Loucy (cell line): ENCODE measurements at regions not wholly inside any gene's neighbourhood (a gene's known extent, or its start where the extent isn't known, plus 50 kb on each side); places are given as distances from the start of the nearest gene placed in this dataset.
A peak's percentile ranks its signal among the peaks of the same experiment; 100 is the strongest.

Experiments
- H2AFZ ChIP-seq: fragments of 200-600 bp; sonication (generic); 2 replicates; pipeline ENCODE4 v1.6.0; 2016; ENCODE audit warnings: antibody characterized with exemption, mild to moderate bottlenecking, low read length, moderate library complexity
- H3F3A ChIP-seq: fragments of 200-600 bp; 2 replicates; pipeline ENCODE4 v1.6.0; 2016; ENCODE audit warnings: antibody characterized with exemption, low read depth, mild to moderate bottlenecking
- H3K27me3 ChIP-seq: fragments of 200-600 bp; sonication (generic); 2 replicates; pipeline ENCODE4 v1.6.1; 2014; ENCODE audit warnings: low read length, mild to moderate bottlenecking; ENCODE audit not compliant: insufficient read depth, poor library complexity, severe bottlenecking
- H3K36me3 ChIP-seq: fragments of 200-600 bp; sonication (generic); 2 replicates; pipeline ENCODE4 v1.6.1; 2016; ENCODE audit warnings: low read length; ENCODE audit not compliant: insufficient read depth
- H3K4me1 ChIP-seq: fragments of 200-600 bp; sonication (generic); 2 replicates; pipeline ENCODE4 v1.5.1; 2014; ENCODE audit warnings: low read length, mild to moderate bottlenecking; ENCODE audit not compliant: insufficient read depth, poor library complexity, severe bottlenecking
- H3K4me2 ChIP-seq: fragments of 200-600 bp; sonication (generic); 2 replicates; pipeline ENCODE4 v1.6.0; 2014; ENCODE audit warnings: antibody characterized with exemption, low read length, low read depth, mild to moderate bottlenecking; ENCODE audit not compliant: poor library complexity, severe bottlenecking
- H3K4me3 ChIP-seq: fragments of 200-600 bp; sonication (generic); 2 replicates; pipeline ENCODE4 v1.5.1; 2014; ENCODE audit warnings: low read length, mild to moderate bottlenecking, mixed read lengths; ENCODE audit not compliant: poor library complexity, severe bottlenecking
- H3K79me2 ChIP-seq: fragments of 200-600 bp; sonication (generic); 2 replicates; pipeline ENCODE4 v1.6.1; 2014; ENCODE audit warnings: low read length; ENCODE audit not compliant: insufficient read depth
- H3K9ac ChIP-seq: fragments of 200-600 bp; sonication (generic); 2 replicates; pipeline ENCODE4 v1.6.0; 2014; ENCODE audit warnings: mild to moderate bottlenecking, low read depth, low read length, moderate library complexity; ENCODE audit not compliant: poor library complexity, severe bottlenecking
- H3K9me2 ChIP-seq: fragments of 200-600 bp; sonication (generic); replicated peaks from 2 replicates; pipeline ENCODE4 v1.6.1; 2016; ENCODE audit warnings: low read depth, low read length, mixed read lengths
- H3K9me3 ChIP-seq: fragments of 200-600 bp; sonication (generic); 2 replicates; pipeline ENCODE4 v1.6.1; 2014; ENCODE audit warnings: mild to moderate bottlenecking, antibody characterized with exemption, low read length, low read depth; ENCODE audit not compliant: insufficient read depth
- H4K20me1 ChIP-seq: fragments of 200-600 bp; sonication (generic); 2 replicates; pipeline ENCODE4 v1.6.0; 2014; ENCODE audit warnings: antibody characterized with exemption, low read length, mild to moderate bottlenecking; ENCODE audit not compliant: insufficient read depth, poor library complexity, severe bottlenecking
- CTCF ChIP-seq: fragments of 200-600 bp; sonication (generic); conservative IDR thresholded peaks from 2 replicates; pipeline ENCODE4 v1.5.1; 2014; ENCODE audit warnings: mild to moderate bottlenecking, antibody characterized with exemption, low read length
- EZH2phosphoT487 ChIP-seq: fragments of 200-600 bp; IDR thresholded peaks from 2 replicates; pipeline ENCODE4 v1.6.1; 2018; ENCODE audit warnings: antibody characterized with exemption, mild to moderate bottlenecking, moderate library complexity, borderline replicate concordance

- H4K20me1 ChIP-seq: no peaks in the 10 kb centered on the region
- H3K4me3 ChIP-seq: no peak overlapping the region
- H3K9ac ChIP-seq: no peak overlapping the region
- no peaks in the 10 kb centered on the region for H3K79me2 ChIP-seq
- TF ChIP-seq CTCF (no peak), EZH2phosphoT487 (no peak)
- H3K4me1 ChIP-seq: no peaks in the 10 kb centered on the region
- no peaks in the 10 kb centered on the region for H3K27me3 ChIP-seq
- no peaks in the 10 kb centered on the region for H3K36me3 ChIP-seq
- no peaks in the 10 kb centered on the region for H3K9me3 ChIP-seq
- no peaks in the 10 kb centered on the region for H3F3A ChIP-seq
- no peaks in the 10 kb centered on the region for H3K9me2 ChIP-seq
- H2AFZ ChIP-seq: peak overlapping the region; percentile 86
- H3K4me2 ChIP-seq: peak overlapping the region; percentile 46
These were observed 386.0 kb upstream of the ATP5MC3 start for GRCh38 chr2:175567435-175568061.

GRCh38 chr2:175560521-175561169 is 379.1 kb upstream of the ATP5MC3 start:
- Histone ChIP-seq H3K4me2 (no peak overlapping the region), H3K4me3 (no peak overlapping the region), H3K79me2 (no peaks in the 10 kb centered on the region), H3K9me2 (no peaks in the 10 kb centered on the region), H4K20me1 (no peaks in the 10 kb centered on the region), H3K4me1 (no peaks in the 10 kb centered on the region), H3F3A (no peaks in the 10 kb centered on the region), H2AFZ (0 out of 2 replicates have a peak overlapping the region, but pooled peaks have one; percentile 19), H3K36me3 (no peaks in the 10 kb centered on the region), H3K27me3 (no peaks in the 10 kb centered on the region), H3K9me3 (no peaks in the 10 kb centered on the region), H3K9ac (no peak overlapping the region)
- TF ChIP-seq EZH2phosphoT487: no peak
- no peak for TF ChIP-seq CTCF

GRCh38 chr2:175559613-175560012 is 378.1 kb upstream of the ATP5MC3 start:
- no peaks in the 10 kb centered on the region for H4K20me1 ChIP-seq
- no peaks in the 10 kb centered on the region for H3K9me2 ChIP-seq
- no peak for TF ChIP-seq CTCF
- TF ChIP-seq EZH2phosphoT487: no peak
- H3F3A ChIP-seq: no peaks in the 10 kb centered on the region
- no peaks in the 10 kb centered on the region for H3K27me3 ChIP-seq
- no peaks in the 10 kb centered on the region for H3K4me1 ChIP-seq
- H3K4me3 ChIP-seq: no peak overlapping the region
- H3K9ac ChIP-seq: no peak overlapping the region
- no peaks in the 10 kb centered on the region for H3K36me3 ChIP-seq
- peak overlapping the region; percentile 41; the same call in 1 of the 2 replicates for H2AFZ ChIP-seq
- H3K9me3 ChIP-seq: no peaks in the 10 kb centered on the region
- H3K4me2 ChIP-seq: no peak overlapping the region
- no peaks in the 10 kb centered on the region for H3K79me2 ChIP-seq
